ENCODE measurements at regions not wholly inside any gene's neighbourhood (a gene's known extent, or its start where the extent isn't known, plus 50 kb on each side); places are given as distances from the start of the nearest gene placed in this dataset.

DNA sequence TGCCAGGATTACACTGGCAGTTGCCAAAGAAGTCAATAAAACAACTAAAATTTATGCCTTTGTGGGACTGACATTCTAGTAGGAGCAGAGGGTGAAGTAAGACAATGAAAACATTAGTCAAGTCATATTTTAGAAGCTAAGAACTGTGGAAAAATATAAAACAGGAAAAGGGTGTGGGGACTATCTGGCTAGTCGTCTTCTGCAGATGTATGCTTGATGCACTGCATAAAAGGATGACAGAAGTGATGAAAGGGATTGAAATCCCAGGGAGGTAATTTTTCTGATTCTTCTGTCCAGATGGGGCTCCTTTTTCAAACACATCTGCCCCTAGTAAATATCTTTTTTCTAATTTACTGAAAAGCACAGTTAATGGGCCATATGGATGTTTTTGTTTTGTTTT is 706.3 kb downstream of the ADGRL2 start:
- TF ChIP-seq, protein P1, sequence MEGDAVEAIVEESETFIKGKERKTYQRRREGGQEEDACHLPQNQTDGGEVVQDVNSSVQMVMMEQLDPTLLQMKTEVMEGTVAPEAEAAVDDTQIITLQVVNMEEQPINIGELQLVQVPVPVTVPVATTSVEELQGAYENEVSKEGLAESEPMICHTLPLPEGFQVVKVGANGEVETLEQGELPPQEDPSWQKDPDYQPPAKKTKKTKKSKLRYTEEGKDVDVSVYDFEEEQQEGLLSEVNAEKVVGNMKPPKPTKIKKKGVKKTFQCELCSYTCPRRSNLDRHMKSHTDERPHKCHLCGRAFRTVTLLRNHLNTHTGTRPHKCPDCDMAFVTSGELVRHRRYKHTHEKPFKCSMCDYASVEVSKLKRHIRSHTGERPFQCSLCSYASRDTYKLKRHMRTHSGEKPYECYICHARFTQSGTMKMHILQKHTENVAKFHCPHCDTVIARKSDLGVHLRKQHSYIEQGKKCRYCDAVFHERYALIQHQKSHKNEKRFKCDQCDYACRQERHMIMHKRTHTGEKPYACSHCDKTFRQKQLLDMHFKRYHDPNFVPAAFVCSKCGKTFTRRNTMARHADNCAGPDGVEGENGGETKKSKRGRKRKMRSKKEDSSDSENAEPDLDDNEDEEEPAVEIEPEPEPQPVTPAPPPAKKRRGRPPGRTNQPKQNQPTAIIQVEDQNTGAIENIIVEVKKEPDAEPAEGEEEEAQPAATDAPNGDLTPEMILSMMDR (IDR thresholded peaks at IDR 0.05), result no peak
- TF ChIP-seq EP300 (IDR thresholded peaks at IDR 0.05), result no peak
- no peak for TF ChIP-seq POLR2A (IDR thresholded peaks at IDR 0.05)
- no peak for TF ChIP-seq POLR2AphosphoS5 (IDR thresholded peaks at IDR 0.05)
- no peaks in the 10 kb centered on the region for H3K4me1 ChIP-seq
- H3K4me3 ChIP-seq, result no peak overlapping the region
- no peaks in the 10 kb centered on the region for H3K27me3 ChIP-seq
- H3K27ac ChIP-seq, result no peak overlapping the region
- no peaks in the 10 kb centered on the region for H3K9me3 ChIP-seq
- no peaks in the 10 kb centered on the region for H3K36me3 ChIP-seq
- WGBS, 2 donors (ENCODE audit: low coverage in 1 of 2), result 43 to 76% methylated on average over 1 of the region's 1 CpG
- ATAC-seq, result no peak

- 64 to 75% methylated on average over 1 of the region's 1 CpG for WGBS, 2 donors (ENCODE audit: low coverage in 1 of 2)
- H3K36me3 ChIP-seq, result no peaks in the 10 kb centered on the region
- no peak for ATAC-seq
- H3K27ac ChIP-seq, result no peak overlapping the region
- no peak overlapping the region for H3K4me3 ChIP-seq
- no peak for TF ChIP-seq POLR2A (IDR thresholded peaks at IDR 0.05)
- no peak for TF ChIP-seq EP300 (IDR thresholded peaks at IDR 0.05)
- TF ChIP-seq, protein P1 (IDR thresholded peaks at IDR 0.05), result no peak
- no peak for TF ChIP-seq POLR2AphosphoS5 (IDR thresholded peaks at IDR 0.05)
- H3K4me1 ChIP-seq, result no peaks in the 10 kb centered on the region
- H3K27me3 ChIP-seq, result no peaks in the 10 kb centered on the region
- H3K9me3 ChIP-seq, result no peaks in the 10 kb centered on the region
Measured at GRCh38 chr1:82503822-82504221, 703.1 kb downstream of the ADGRL2 start.

- ATAC-seq, result no peak
- Histone ChIP-seq H3K27ac (no peak overlapping the region), H3K4me3 (no peak overlapping the region), H3K9me3 (peaks cover 0 to 27% (median 0%) of the 10 kb centered on the region in 3 donors), H3K4me1 (no peaks in the 10 kb centered on the region), H3K36me3 (no peaks in the 10 kb centered on the region), H3K27me3 (no peaks in the 10 kb centered on the region)
- no peak for TF ChIP-seq POLR2A (IDR thresholded peaks at IDR 0.05)
- TF ChIP-seq POLR2AphosphoS5 (IDR thresholded peaks at IDR 0.05), result no peak
- TF ChIP-seq, protein P1 (IDR thresholded peaks at IDR 0.05), result no peak
- no peak for TF ChIP-seq EP300 (IDR thresholded peaks at IDR 0.05)
Measured at GRCh38 chr1:82499022-82499421, 698.3 kb downstream of the ADGRL2 start.

DNA sequence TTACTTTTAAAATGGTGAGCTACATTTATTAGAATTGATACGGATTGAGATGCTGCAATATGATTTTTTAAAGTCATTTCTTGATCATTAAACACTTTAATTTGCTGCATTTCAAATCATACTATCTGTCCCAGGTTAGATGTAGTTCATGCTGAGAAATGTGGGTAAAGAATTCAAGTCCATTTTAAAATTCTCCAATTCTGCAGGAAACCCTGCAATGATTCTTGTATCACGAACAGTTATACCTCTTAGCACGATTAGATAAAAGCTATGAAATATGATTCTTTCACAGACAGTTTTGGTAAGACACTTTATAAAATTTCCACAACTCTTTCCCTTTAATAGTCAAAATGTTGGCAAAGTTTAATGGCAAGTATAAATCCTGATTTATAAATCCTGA is 693.4 kb downstream of the ADGRL2 start:
- WGBS, 2 donors (ENCODE audit: low coverage in 1 of 2), result 64 to 100% methylated on average over 3 of the region's 3 CpGs
- no peak overlapping the region for H3K27ac ChIP-seq
- TF ChIP-seq POLR2AphosphoS5 (IDR thresholded peaks at IDR 0.05) (no peak), POLR2A (IDR thresholded peaks at IDR 0.05) (no peak), EP300 (IDR thresholded peaks at IDR 0.05) (no peak)
- TF ChIP-seq, protein P1 (IDR thresholded peaks at IDR 0.05), result no peak

DNA sequence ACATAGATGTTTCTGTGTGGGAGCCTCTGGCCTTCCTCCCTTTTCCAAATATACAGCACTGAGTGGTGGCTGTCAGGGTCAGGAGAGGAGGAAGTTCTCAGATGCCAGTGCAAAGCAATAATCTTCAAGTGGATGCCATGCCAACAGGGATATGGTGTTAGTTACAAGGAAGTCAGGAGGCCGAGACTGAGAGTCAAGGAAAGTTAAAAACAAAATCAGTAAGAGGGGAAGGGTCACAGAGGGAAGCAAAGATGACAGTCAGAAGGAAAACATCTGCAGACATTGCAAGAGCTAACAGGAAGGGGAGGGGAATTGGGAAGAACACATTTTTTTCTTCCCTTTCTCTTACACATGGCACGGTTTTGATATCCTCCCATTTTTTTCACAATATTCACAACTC is 691.4 kb downstream of the ADGRL2 start:
- no peak for TF ChIP-seq POLR2A (IDR thresholded peaks at IDR 0.05)
- TF ChIP-seq EP300 (IDR thresholded peaks at IDR 0.05), result no peak
- TF ChIP-seq, protein P1 (IDR thresholded peaks at IDR 0.05), result no peak
- TF ChIP-seq POLR2AphosphoS5 (IDR thresholded peaks at IDR 0.05), result peak; percentile 48
- H3K27me3 ChIP-seq, result no peaks in the 10 kb centered on the region
- 60 to 65% methylated on average over 2 of the region's 2 CpGs for WGBS, 2 donors (ENCODE audit: low coverage in 1 of 2)
- H3K4me3 ChIP-seq, result no peak overlapping the region
- no peaks in the 10 kb centered on the region for H3K36me3 ChIP-seq
- ATAC-seq, result peak; percentile 67
- peaks cover 0 to 7% (median 0%) of the 10 kb centered on the region in 3 donors for H3K4me1 ChIP-seq
- H3K9me3 ChIP-seq, result peaks cover 0 to 32% (median 0%) of the 10 kb centered on the region in 3 donors
- H3K27ac ChIP-seq, result peak overlapping the region in 3 of 4 donors; percentile 7 to 49 (median 46)

More for the DNA sequence above, 693.4 kb downstream of the ADGRL2 start:
- no peak overlapping the region for H3K4me3 ChIP-seq
- H3K27me3 ChIP-seq, result no peaks in the 10 kb centered on the region
- peaks cover 0 to 7% (median 0%) of the 10 kb centered on the region in 3 donors for H3K4me1 ChIP-seq
- H3K9me3 ChIP-seq, result peaks cover 0 to 32% (median 0%) of the 10 kb centered on the region in 3 donors
- H3K36me3 ChIP-seq, result no peaks in the 10 kb centered on the region
- no peak for ATAC-seq
